NAMALWA (cell line): ENCODE measurements at regions not wholly inside any gene's neighbourhood (a gene's known extent, or its start where the extent isn't known, plus 50 kb on each side); places are given as distances from the start of the nearest gene placed in this dataset.

Source experiments
- DNase-seq: peaks from one replicate; pipeline ENCODE4 v3.0.0-alpha.2; 2015; ENCODE audit warnings: low spot score

DNA sequence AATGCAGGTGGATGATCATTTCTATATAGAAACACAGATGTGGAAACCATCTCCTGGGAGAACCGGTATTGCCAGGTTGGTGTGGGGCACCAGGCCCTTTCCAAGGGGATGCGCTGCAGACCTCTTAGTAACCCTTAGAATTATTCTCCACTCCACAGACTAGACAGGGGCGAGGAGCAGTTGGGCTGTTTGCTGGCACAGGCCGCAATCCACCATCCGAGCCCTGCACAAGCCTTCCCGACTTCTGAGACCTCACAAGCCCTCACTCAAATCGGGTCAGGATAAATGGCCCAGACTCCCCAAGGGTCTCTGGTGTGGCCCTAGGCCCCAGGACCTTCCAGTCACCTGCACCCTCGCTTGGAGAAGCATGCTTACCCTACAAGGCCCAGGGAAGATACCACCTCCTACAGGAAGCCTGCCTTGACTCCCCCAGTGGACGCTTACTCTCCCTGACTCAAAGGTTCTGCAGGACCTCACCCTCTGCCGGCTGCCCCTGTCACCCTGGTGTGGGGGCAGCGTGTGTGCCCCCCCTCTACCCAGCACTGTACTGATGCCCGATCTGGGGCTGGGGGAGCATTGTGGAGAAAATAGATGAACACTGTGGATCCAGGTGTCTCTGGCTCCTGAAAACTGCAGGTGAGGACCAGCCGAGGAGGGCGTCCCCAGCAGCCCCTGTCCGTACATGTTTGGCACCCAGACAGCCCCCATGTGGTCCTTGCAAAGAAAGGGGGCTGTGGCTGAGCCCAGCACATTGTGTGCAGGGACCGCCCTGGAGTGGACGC, 49.8 kb upstream of the ACSF3 start:
- no peak for DNase-seq
